Activated T-cell treated with anti-CD3 and anti-CD28 coated beads for 48 hours (primary cell): ENCODE measurements at regions not wholly inside any gene's neighbourhood (a gene's known extent, or its start where the extent isn't known, plus 50 kb on each side); places are given as distances from the start of the nearest gene placed in this dataset.
"Not testable (repeated sequence)": the region's sequence is repeated elsewhere in the genome, so short reads cannot be mapped to it uniquely, and the experiment has no call there.

ENCODE experiments used
- DNase-seq: peaks from one replicate; pipeline ENCODE4 v3.0.0-alpha.2; 2020; ENCODE audit warnings: low read depth

GRCh38 chr9:64016246-64016645 lies 1268.8 kb downstream of the FOXD4L5 start:
- DNase-seq: not testable (repeated sequence)

- no peak for DNase-seq
Observed at GRCh38 chr9:64015136-64015535, 1269.9 kb downstream of the FOXD4L5 start.

- DNase-seq: not testable (repeated sequence)
Observed at GRCh38 chr9:64014386-64015091, 1270.5 kb downstream of the FOXD4L5 start.

- not testable (repeated sequence) for DNase-seq
Observed at GRCh38 chr9:64013122-64013521, 1271.9 kb downstream of the FOXD4L5 start.

- not testable (repeated sequence) for DNase-seq
Observed at GRCh38 chr9:64012014-64012413, 1273.0 kb downstream of the FOXD4L5 start.

GRCh38 chr9:63979741-63980140 lies 1305.3 kb downstream of the FOXD4L5 start:
- not testable (repeated sequence) for DNase-seq
